HUES48 (cell line): ENCODE measurements at regions not wholly inside any gene's neighbourhood (a gene's known extent, or its start where the extent isn't known, plus 50 kb on each side); places are given as distances from the start of the nearest gene placed in this dataset.
"Not testable (repeated sequence)": the region's sequence is repeated elsewhere in the genome, so short reads cannot be mapped to it uniquely, and the experiment has no call there.

ENCODE experiments used
- H3K27ac ChIP-seq: one replicate; pipeline ENCODE4 v1.7.0; 2013; ENCODE audit warnings: low read depth, low read length, inconsistent platforms
- H3K27me3 ChIP-seq: 2 replicates; pipeline ENCODE4 v1.6.1; 2013; ENCODE audit warnings: mild to moderate bottlenecking, low read length; ENCODE audit not compliant: control insufficient read depth, insufficient read depth
- H3K36me3 ChIP-seq: 2 replicates; pipeline ENCODE4 v1.6.1; 2013; ENCODE audit warnings: low read length; ENCODE audit not compliant: control insufficient read depth, insufficient read depth
- H3K4me1 ChIP-seq: 2 replicates; pipeline ENCODE4 v1.6.1; 2013; ENCODE audit warnings: mild to moderate bottlenecking, low read length; ENCODE audit not compliant: control insufficient read depth, insufficient read depth
- H3K4me3 ChIP-seq: 2 replicates; pipeline ENCODE4 v1.5.1; 2013; ENCODE audit warnings: mild to moderate bottlenecking, low read depth, low read length
- H3K9ac ChIP-seq: 2 replicates; pipeline ENCODE4 v1.6.1; 2013; ENCODE audit warnings: mild to moderate bottlenecking, low read depth, low read length, moderate library complexity
- H3K9me3 ChIP-seq: 2 replicates; pipeline ENCODE4 v1.6.1; 2013; ENCODE audit warnings: low read length; ENCODE audit not compliant: control insufficient read depth, insufficient read depth

DNA sequence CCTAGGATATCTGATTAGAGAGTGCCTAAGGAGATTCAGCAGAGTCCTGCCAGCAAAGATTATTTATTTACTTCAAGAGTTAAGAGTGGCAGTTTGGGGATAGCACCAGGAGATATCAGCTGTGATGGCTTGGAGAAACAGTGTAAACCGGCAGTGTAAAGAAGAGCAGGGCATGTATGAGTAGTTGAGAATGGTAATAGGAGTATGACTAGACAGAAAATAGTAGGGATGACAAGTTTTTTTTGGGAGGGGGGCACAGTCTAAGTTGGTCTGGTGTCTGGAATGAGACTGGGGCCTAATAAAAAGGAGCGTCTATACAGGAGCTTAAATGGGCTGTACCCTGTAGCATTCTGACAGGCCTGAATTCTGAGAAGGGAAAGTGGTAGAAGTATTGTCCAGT, 181.8 kb upstream of the TRPC7 start:
- H3K9ac ChIP-seq, H3K4me3 ChIP-seq, H3K27me3 ChIP-seq, H3K36me3 ChIP-seq, H3K4me1 ChIP-seq, H3K27ac ChIP-seq, H3K9me3 ChIP-seq: not testable (repeated sequence)

GRCh38 chr5:136546441-136546840, 181.1 kb upstream of the TRPC7 start:
- H3K4me1 ChIP-seq, H3K4me3 ChIP-seq, H3K27me3 ChIP-seq, H3K27ac ChIP-seq, H3K36me3 ChIP-seq, H3K9me3 ChIP-seq, H3K9ac ChIP-seq: not testable (repeated sequence)

- H3K4me1 ChIP-seq, H3K27me3 ChIP-seq, H3K27ac ChIP-seq, H3K9ac ChIP-seq, H3K9me3 ChIP-seq, H3K36me3 ChIP-seq, H3K4me3 ChIP-seq: not testable (repeated sequence)
Measured at GRCh38 chr5:136545031-136545430, 179.7 kb upstream of the TRPC7 start.

GRCh38 chr5:136538534-136538933, 173.2 kb upstream of the TRPC7 start:
- Histone ChIP-seq H3K36me3 (no peaks in the 10 kb centered on the region), H3K27me3 (no peaks in the 10 kb centered on the region), H3K27ac (no peak overlapping the region), H3K9me3 (no peaks in the 10 kb centered on the region), H3K9ac (no peak overlapping the region), H3K4me1 (no peaks in the 10 kb centered on the region), H3K4me3 (no peak overlapping the region)

- H3K36me3 ChIP-seq: no peaks in the 10 kb centered on the region
- H3K4me3 ChIP-seq: no peak overlapping the region
- H3K27me3 ChIP-seq: no peaks in the 10 kb centered on the region
- H3K9me3 ChIP-seq: no peaks in the 10 kb centered on the region
- no peak overlapping the region for H3K27ac ChIP-seq
- no peak overlapping the region for H3K9ac ChIP-seq
- H3K4me1 ChIP-seq: no peaks in the 10 kb centered on the region
Measured at GRCh38 chr5:136529081-136529480, 163.7 kb upstream of the TRPC7 start.

DNA sequence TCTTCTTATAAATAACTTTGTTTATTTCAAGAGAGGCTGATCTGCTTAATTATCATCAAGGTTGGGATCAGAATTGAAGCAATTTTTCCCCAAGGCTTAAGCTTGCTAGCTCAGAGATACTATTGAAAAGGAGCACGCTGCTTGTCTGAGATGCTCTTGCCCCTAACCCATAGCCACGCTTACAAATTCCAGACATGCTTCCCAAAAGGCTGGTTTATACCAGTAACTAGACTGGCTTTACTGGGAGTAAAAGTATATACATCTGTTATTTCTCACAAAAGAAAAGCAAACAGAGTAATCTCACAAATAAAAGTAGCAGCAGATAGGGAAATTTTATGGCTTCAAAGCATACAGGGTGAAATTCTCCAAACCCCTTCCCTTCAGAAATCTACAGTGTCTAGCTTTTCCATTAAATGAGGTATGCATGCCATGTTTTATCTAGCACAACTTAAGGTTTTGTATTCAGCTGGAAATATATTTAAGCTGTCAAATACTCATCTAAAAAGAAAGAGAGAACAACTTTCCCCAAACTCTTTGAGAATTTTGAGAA, 163.2 kb upstream of the TRPC7 start:
- Histone ChIP-seq H3K27me3 (no peaks in the 10 kb centered on the region), H3K36me3 (no peaks in the 10 kb centered on the region), H3K4me1 (no peaks in the 10 kb centered on the region), H3K4me3 (no peak overlapping the region), H3K9me3 (no peaks in the 10 kb centered on the region), H3K27ac (no peak overlapping the region), H3K9ac (no peak overlapping the region)

DNA sequence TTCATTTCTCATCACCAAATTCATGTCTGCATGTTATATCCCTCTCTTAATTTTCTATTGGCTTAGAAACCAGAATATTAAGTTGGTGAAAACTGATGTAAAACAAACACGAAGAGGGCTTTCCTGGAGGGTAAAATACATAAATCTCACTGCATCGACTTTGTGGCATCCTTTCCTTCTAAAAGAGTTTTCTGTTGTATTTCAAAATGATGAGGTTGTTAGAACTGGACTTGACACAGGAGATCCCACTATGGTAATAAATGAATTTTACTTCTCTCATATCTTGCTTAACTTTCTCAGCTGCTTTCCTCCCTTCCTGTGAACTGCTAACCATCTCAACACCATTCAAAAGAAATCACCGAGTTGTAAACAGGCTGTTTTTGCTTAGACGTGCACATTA, 162.0 kb upstream of the TRPC7 start:
- Histone ChIP-seq H3K36me3 (no peaks in the 10 kb centered on the region), H3K9ac (no peak overlapping the region), H3K4me1 (no peaks in the 10 kb centered on the region), H3K27me3 (no peaks in the 10 kb centered on the region), H3K9me3 (no peaks in the 10 kb centered on the region), H3K27ac (no peak overlapping the region), H3K4me3 (no peak overlapping the region)

DNA sequence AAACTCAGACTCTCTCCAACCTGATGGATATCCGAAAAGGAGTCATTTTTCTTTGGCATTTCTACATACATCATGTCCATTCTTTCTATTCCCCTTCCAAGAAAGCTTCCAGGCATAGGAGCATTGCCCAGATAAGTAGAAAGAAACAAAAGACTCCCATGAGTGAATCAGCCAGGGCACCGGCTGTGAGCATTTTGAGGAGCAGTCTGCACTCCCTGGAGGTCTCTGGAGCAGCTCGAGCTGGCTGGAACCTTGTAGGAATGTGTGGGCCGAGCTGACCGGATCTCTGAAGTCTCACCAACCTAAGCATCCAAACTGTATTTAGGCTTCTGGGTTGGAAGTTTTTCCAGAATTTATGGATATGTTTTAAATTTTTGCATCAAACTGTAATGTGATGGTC, 161.4 kb upstream of the TRPC7 start:
- H3K27ac ChIP-seq: no peak overlapping the region
- H3K4me3 ChIP-seq: no peak overlapping the region
- no peak overlapping the region for H3K9ac ChIP-seq
- no peaks in the 10 kb centered on the region for H3K4me1 ChIP-seq
- no peaks in the 10 kb centered on the region for H3K27me3 ChIP-seq
- no peaks in the 10 kb centered on the region for H3K9me3 ChIP-seq
- no peaks in the 10 kb centered on the region for H3K36me3 ChIP-seq

- Histone ChIP-seq H3K27me3 (no peaks in the 10 kb centered on the region), H3K9ac (no peak overlapping the region), H3K36me3 (no peaks in the 10 kb centered on the region), H3K27ac (no peak overlapping the region), H3K4me3 (no peak overlapping the region), H3K9me3 (no peaks in the 10 kb centered on the region), H3K4me1 (no peaks in the 10 kb centered on the region)
Measured at GRCh38 chr5:136526021-136526420, 160.7 kb upstream of the TRPC7 start.

GRCh38 chr5:136525597-136525996, 160.3 kb upstream of the TRPC7 start:
- Histone ChIP-seq H3K9me3 (no peaks in the 10 kb centered on the region), H3K9ac (no peak overlapping the region), H3K4me3 (no peak overlapping the region), H3K4me1 (no peaks in the 10 kb centered on the region), H3K36me3 (no peaks in the 10 kb centered on the region), H3K27me3 (no peaks in the 10 kb centered on the region), H3K27ac (no peak overlapping the region)

GRCh38 chr5:136522217-136522956, 157.0 kb upstream of the TRPC7 start:
- Histone ChIP-seq H3K27me3 (no peaks in the 10 kb centered on the region), H3K27ac (no peak overlapping the region), H3K4me1 (peaks cover 9% of the 10 kb centered on the region; the same call in 1 of the 2 replicates), H3K4me3 (no peak overlapping the region), H3K9ac (no peak overlapping the region), H3K36me3 (no peaks in the 10 kb centered on the region), H3K9me3 (no peaks in the 10 kb centered on the region)
